ENCODE measurements at regions not wholly inside any gene's neighbourhood (a gene's known extent, or its start where the extent isn't known, plus 50 kb on each side); places are given as distances from the start of the nearest gene placed in this dataset.

- Histone ChIP-seq H3K4me1 (ENCODE audit: control insufficient read depth in 4 of 4, insufficient read depth in 4 of 4, low read length in 3 of 4) (no peaks in the 10 kb centered on the region), H3K27me3 (ENCODE audit: control insufficient read depth in 4 of 4, insufficient read depth in 4 of 4, low read length in 3 of 4) (peaks cover 0 to 2% (median 0%) of the 10 kb centered on the region in 4 donors), H3K9me3 (ENCODE audit: control insufficient read depth in 4 of 4, low read length in 3 of 4) (no peaks in the 10 kb centered on the region), H3K9ac (ENCODE audit: low read depth in 1 of 2, low read length in 2 of 2) (no peak overlapping the region), H3K27ac (ENCODE audit: low read depth in 1 of 2, low read length in 2 of 2) (no peak overlapping the region), H3K4me3 (ENCODE audit: low read depth in 1 of 3, low read length in 3 of 3) (no peak overlapping the region), H3K36me3 (ENCODE audit: control insufficient read depth in 4 of 4, insufficient read depth in 3 of 4, low read depth in 1 of 4, low read length in 3 of 4) (no peaks in the 10 kb centered on the region)
- WGBS = 81% methylated on average over 1 of the region's 1 CpG
- DNase-seq (ENCODE audit: low spot score) = no peak
- TF ChIP-seq, protein P1, sequence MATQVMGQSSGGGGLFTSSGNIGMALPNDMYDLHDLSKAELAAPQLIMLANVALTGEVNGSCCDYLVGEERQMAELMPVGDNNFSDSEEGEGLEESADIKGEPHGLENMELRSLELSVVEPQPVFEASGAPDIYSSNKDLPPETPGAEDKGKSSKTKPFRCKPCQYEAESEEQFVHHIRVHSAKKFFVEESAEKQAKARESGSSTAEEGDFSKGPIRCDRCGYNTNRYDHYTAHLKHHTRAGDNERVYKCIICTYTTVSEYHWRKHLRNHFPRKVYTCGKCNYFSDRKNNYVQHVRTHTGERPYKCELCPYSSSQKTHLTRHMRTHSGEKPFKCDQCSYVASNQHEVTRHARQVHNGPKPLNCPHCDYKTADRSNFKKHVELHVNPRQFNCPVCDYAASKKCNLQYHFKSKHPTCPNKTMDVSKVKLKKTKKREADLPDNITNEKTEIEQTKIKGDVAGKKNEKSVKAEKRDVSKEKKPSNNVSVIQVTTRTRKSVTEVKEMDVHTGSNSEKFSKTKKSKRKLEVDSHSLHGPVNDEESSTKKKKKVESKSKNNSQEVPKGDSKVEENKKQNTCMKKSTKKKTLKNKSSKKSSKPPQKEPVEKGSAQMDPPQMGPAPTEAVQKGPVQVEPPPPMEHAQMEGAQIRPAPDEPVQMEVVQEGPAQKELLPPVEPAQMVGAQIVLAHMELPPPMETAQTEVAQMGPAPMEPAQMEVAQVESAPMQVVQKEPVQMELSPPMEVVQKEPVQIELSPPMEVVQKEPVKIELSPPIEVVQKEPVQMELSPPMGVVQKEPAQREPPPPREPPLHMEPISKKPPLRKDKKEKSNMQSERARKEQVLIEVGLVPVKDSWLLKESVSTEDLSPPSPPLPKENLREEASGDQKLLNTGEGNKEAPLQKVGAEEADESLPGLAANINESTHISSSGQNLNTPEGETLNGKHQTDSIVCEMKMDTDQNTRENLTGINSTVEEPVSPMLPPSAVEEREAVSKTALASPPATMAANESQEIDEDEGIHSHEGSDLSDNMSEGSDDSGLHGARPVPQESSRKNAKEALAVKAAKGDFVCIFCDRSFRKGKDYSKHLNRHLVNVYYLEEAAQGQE (IDR thresholded peaks at IDR 0.05) = no peak
- TF ChIP-seq JUND (IDR thresholded peaks at IDR 0.05) (no peak), YY1 (IDR thresholded peaks at IDR 0.05) (no peak), HNF4G (IDR thresholded peaks at IDR 0.05) (no peak), MAX (IDR thresholded peaks at IDR 0.05) (no peak), ZBTB33 (IDR thresholded peaks at IDR 0.05) (no peak), RAD21 (IDR thresholded peaks at IDR 0.05) (no peak), CTCF (IDR thresholded peaks at IDR 0.05; ENCODE audit: low read depth, low read length, missing input control) (no peak), RXRA (IDR thresholded peaks at IDR 0.05) (no peak), GABPA (IDR thresholded peaks at IDR 0.05 in 1 of 2, conservative IDR thresholded peaks at IDR 0.05 in 1 of 2) (no peak), NR2F2 (IDR thresholded peaks at IDR 0.05) (no peak), ATF3 (IDR thresholded peaks at IDR 0.05) (no peak), HNF4A (conservative IDR thresholded peaks at IDR 0.05) (no peak), SP1 (IDR thresholded peaks at IDR 0.05) (no peak)
Observed at GRCh38 chr11:80916173-80916798, 1475.5 kb upstream of the TENM4 start.

DNA sequence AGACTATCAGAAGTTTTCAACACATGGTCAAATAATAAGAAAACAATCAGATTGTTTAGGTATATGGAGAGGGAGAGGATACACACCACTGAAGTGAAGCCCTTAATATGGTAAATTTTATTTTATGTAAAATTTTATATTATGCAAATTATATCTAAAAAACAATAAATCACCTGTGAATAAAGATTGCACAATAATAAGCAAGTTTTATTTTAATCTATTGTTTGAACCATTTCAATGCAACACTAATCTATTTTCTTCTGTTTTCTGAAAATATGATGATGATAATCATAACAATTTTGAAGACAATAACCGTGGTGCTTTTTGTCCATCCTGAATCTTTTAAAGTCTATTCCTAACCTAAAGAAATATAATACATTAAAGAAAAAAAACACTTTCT, 1473.5 kb upstream of the TENM4 start:
- no peaks in the 10 kb centered on the region for H3K36me3 ChIP-seq (ENCODE audit: control insufficient read depth in 4 of 4, insufficient read depth in 3 of 4, low read depth in 1 of 4, low read length in 3 of 4)
- no peak overlapping the region for H3K9ac ChIP-seq (ENCODE audit: low read depth in 1 of 2, low read length in 2 of 2)
- no peaks in the 10 kb centered on the region for H3K9me3 ChIP-seq (ENCODE audit: control insufficient read depth in 4 of 4, low read length in 3 of 4)
- no peak overlapping the region for H3K4me3 ChIP-seq (ENCODE audit: low read depth in 1 of 3, low read length in 3 of 3)
- no peak for DNase-seq (ENCODE audit: low spot score)
- H3K4me1 ChIP-seq (ENCODE audit: control insufficient read depth in 4 of 4, insufficient read depth in 4 of 4, low read length in 3 of 4) = no peaks in the 10 kb centered on the region
- no peak overlapping the region for H3K27ac ChIP-seq (ENCODE audit: low read depth in 1 of 2, low read length in 2 of 2)
- H3K27me3 ChIP-seq (ENCODE audit: control insufficient read depth in 4 of 4, insufficient read depth in 4 of 4, low read length in 3 of 4) = peaks cover 0 to 2% (median 0%) of the 10 kb centered on the region in 4 donors
- WGBS = 82% methylated on average over 1 of the region's 1 CpG
- TF ChIP-seq FOXA2 (IDR thresholded peaks at IDR 0.05) = no peak
- TF ChIP-seq ATF3 (IDR thresholded peaks at IDR 0.05) = no peak
- TF ChIP-seq, protein P1 (IDR thresholded peaks at IDR 0.05) = no peak
- no peak for TF ChIP-seq SP1 (IDR thresholded peaks at IDR 0.05)
- TF ChIP-seq YY1 (IDR thresholded peaks at IDR 0.05) = no peak
- no peak for TF ChIP-seq JUND (IDR thresholded peaks at IDR 0.05)
- no peak for TF ChIP-seq HNF4A (conservative IDR thresholded peaks at IDR 0.05)
- TF ChIP-seq RXRA (IDR thresholded peaks at IDR 0.05) = no peak
- TF ChIP-seq HNF4G (IDR thresholded peaks at IDR 0.05) = no peak
- no peak for TF ChIP-seq TAF1 (conservative IDR thresholded peaks at IDR 0.05)
- TF ChIP-seq MAX (IDR thresholded peaks at IDR 0.05) = no peak
- no peak for TF ChIP-seq EGR1 (IDR thresholded peaks at IDR 0.05; ENCODE audit: low read depth in 2 of 2)

Data from liver (tissue), 8 donors.